HG03095 (cell line): ENCODE measurements at regions not wholly inside any gene's neighbourhood (a gene's known extent, or its start where the extent isn't known, plus 50 kb on each side); places are given as distances from the start of the nearest gene placed in this dataset.

Source experiments
- ATAC-seq: cut with Tn5 transposase; IDR thresholded peaks from one replicate; pipeline ENCODE4 v1.9.1; 2021; ENCODE audit warnings: moderate library complexity; ENCODE audit not compliant: unreplicated experiment

DNA sequence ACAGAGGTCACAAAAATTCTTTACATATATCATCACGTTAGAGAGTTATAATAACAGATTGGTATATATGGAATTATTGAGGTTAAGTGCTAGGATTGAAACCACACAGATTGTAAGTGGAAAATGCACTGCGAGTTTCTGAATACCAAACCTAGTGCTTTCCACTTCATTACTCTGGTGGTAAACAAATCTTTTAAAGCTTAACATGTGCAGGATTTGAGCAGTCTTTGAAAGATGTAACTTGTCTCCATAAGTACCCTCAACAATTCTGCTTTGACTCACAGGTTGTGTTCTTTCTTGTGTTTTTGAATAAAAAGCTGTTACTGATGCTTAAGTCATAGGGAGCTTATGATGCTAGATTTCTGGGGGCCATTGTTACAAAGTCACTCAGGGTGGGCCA is 314.7 kb upstream of the DACH1 start:
- no peak for ATAC-seq

DNA sequence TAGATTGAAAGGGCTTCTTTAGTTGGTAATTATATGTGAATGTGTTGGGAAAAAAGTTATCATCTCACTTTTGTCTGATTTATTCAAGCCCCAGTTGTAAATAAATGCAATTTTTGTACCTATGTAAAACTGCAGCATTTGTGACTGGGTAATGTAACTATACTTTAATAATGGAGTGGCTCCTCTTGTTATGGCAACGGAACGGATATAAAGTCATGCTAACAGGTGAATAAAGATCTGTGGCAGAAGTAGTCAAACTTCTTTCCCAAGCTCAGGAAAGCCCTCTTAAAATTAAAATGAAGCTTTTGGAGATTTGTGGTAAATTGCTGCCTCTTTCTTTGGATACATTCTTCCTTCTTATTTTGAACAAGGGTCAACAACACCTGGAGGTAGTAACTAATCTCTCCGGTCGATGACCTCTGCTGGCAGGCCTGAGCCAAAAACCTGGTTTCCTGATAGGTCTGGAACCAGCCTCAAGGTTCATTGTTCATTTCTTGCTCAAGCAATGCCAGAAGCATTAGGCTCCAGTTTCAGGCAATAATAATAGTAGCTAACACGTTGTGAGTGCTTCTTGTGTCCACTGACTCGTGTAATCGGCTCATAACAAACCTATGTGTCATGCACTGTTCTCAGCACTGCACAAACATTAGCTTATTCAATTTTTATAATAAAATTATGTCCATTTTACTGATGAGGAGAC is 313.4 kb upstream of the DACH1 start:
- no peak for ATAC-seq

DNA sequence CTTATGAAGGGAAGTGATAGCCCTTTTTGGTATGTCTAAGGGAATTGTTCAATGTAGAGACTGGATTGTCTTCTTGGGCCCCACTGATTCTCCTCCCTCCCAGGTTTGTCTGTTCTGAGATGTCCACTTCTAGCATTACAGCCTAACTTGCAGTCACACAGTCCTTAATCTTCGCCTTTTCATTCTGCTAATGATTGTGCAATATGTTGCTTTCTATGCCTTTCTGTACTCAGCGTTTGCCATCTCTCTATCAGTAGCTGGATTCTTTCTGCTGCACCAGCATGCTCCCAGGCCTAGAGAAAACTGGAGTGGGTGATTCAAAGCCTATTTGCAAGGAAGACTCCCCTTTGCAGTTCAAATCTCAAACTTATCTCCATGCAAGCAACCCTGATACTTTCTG is 307.5 kb upstream of the DACH1 start:
- no peak for ATAC-seq

DNA sequence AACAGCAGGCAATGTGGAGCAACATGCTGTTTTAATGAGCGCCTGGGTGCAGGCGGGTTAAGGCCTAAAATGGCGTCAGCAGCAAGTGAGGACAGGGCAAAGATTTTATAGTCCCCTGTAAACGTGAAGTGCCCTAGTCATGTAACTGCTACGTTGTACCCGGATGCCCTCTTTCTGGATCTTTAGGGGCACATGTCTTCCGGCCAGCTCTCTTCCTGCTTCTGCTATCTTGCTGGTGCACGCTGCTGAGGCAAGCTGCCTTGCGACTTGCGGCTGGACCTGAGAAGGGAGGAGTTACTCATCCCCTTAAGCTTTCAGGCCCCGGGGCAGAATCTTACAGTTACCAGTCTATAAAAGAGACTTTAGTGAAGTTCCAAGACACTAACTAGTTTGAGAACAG is 303.6 kb upstream of the DACH1 start:
- ATAC-seq, result no peak

DNA sequence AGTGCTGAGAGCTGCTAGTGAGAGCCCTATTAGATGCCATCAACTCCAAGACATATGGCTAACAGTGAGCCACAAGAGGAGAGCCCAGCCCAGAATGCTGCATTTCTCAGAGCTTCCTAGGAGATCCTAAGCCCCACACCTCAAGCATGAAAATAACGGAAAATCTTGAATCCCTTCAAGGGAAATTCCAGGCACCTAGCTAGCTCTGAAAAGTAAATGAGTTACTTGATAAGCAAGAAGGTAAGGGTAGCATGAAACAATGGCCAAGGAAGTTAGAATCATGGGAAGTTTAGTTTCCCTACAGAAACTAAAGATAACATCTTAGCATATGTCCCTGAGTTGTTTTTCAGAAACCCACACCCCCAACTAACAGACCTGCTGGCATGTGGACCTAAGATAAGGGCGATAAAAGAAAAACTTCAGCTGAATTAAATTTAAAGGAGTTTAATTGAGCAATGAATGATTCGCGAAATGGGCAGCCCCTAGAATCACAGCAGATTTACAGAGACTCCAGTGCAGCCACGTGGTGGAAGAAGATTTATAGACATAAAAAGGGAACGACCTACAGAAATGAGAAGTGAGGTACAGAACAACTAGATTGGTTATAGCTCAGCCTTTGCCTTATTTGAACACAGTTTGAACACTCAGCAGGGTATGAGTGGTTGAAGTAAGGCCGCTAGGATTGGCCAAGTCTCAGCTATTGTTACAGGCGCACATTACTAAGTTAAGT is 301.3 kb upstream of the DACH1 start:
- ATAC-seq, result no peak

DNA sequence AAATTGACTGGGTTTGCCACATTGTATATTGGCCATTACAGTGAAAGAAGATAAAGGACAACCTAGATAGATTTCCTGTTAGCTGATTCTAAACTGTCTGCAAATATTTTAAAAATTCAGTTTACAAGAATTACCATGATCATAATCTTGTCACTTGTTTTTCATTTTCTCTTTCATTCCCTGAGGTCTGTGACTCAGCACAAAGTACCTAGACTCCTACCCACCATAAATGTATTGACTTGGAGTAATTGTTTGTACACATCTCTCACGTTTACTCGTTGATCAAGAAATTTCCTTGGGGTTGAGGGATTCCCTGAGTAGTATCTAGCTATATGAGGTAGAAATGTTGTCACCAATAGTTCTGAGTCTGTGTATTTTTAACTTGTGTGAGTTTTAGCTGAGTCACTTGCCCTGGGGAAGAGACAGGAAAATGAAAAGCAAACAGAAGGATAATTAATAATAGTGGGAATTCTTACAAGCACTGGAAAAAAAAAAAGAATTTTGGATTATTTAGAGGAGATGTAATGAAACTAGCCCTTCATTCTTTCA is 299.2 kb upstream of the DACH1 start:
- no peak for ATAC-seq

DNA sequence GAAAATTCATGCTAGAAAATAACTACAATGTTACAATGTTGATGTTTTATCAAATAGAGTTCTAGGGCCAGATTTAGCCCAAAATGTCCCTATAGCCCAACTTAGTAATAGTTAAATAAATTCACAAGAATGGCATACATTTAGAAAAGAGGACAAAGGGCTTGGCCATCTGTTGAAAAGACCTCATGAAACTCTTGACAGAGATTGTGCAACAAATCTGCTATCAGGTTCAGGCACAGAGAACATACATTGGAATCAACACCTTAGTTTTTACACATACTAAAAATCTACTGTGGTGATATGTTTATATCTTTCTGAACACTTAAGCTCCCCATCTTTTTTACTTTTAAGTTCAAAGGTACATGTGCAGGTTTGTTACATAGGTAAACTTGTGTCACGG is 298.3 kb upstream of the DACH1 start:
- ATAC-seq, result no peak

DNA sequence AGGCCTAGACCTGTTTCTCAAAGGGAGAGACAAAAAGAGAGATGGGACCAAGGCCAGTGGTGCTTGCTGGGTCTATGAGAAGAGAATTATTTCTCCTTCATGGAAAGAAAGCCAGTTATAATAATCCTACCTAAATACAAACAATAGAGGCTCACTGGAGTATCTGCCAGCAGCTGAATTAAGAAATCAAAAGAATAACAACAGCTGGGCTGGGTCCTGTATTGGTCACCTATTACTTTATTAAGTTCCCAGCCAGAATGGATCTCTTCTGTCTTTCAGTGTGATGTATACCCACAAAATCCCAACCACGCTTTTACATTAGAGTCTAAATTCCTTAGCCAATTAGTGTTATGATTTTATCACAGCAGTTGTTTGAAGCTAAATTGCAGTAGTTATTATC is 297.8 kb upstream of the DACH1 start:
- ATAC-seq, result no peak

DNA sequence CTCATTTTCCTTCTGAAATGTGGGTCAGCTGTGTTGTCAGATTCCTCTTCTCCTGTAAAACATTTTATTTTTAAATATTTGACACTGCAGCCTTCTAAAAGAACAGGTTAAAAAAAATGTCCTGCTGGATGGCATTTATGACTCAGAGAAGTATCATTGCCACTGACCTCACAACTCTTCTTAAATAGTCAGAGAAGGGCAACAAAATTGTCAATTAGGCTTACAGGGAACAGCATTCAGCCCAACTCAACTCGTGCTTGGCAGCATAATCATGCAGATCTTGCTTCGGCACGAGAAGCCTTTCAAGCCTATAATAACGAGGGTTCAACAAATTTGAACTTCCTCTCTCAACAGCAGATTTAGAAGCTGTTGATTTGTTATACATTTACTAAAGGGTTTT is 296.7 kb upstream of the DACH1 start:
- ATAC-seq, result no peak

DNA sequence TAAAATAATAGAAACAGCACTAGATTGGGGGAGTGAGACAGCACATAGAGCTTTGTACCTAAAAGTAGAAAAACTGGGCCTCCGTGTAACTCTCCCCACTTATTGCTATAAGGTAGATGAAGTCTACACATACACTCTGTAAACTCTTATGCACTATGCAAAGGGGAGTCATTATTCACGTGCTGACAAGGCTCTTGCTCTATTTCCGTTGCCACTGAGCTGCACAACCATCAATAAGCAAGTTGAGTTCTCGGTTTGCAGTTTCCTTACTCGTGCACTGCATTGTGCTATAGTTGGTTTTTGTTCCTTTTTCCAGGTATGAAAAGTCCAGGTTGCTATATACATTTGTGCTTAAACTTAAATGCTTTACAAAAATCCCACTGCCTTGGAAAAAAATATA is 294.0 kb upstream of the DACH1 start:
- no peak for ATAC-seq

DNA sequence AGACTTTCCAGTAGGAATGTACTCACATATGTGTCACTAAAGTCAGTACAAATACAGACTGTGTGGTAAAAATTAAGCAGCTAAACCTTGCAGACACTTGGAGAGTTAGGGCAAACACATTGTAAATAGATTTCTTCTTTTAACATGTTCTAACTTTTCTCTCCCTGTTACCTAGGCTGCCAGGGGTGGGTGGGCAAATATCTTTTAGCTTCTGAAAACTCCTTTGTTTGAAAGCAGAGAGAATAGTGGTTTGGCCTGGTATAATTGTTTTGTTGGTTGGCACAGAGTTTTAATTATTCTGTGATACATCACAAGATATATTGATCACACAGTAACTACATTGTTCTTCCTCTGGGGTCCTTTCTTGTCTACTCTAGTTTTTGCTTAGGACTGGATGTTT is 289.8 kb upstream of the DACH1 start:
- ATAC-seq, result no peak

DNA sequence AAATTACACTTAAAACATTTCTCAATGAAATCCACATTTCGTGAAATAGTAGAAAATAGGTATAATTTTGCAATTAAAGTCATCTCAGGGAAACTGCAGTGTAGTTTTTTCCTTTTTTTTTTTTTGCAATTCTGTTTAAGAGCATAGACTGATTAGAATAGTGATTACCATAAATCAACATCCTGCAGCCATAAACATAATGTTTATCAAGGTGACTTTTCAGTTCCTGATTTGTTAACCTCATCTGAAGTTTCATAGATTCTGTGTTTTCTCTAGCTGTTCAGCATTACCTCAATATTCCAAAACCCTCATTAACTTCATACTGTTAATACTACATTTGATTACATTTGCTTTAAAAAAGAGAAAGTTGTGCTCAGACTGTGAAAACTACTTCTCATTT is 286.3 kb upstream of the DACH1 start:
- no peak for ATAC-seq

DNA sequence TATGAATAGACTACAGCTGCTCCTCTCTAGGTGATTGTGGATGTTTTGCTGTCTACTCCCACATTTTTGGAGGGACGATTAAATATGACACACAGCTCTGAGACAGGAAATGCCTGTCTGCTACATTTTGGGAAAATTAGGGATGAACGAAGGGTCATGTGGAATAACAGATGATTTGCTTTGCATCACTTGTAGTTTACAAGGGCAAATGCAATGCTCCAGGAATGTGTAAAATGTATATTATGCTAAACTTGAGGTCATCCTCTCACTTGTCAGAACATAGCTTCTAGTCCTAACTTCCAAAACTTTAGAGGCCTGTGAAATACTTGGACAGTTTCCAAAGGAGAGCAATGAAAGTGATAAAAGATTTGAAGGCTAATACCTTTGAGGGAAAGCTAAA is 284.2 kb upstream of the DACH1 start:
- no peak for ATAC-seq

DNA sequence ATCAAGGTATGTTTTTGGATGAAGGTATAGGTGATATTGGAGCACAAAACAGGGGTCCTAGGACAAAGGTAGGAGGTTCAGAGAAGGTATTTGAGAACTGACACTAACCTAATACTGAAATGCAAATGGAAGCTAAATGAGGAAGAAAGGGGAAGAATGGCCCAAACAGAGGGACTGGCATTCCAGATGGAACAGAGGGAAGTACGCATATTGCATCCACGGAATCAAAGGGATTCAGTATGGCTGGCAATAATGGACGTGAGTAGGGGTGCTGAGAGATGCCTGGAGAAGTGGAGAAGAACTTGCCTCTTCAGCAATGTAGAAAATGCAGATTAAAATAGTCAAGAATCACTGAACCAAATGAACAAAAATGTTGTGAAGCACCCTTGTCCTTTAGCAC is 283.5 kb upstream of the DACH1 start:
- no peak for ATAC-seq

DNA sequence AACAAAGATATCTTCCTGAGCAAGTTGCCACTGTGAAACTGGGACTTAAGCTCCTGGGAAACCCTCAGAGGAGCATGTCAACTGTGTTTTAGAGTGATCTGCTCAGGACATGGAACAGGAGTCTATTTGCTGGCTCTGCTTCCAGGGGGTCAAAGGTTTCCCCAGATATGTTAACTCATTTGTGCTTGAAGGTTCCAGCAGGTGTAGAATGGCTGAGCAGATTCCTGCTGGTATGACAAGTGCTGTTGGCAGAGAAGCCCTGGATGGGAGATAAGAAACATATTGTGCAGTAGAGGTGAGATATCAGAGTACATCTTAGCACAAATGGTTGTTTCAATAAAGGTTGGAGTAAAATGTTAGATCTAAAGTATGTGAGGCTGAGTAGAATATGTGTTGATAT is 282.7 kb upstream of the DACH1 start:
- ATAC-seq, result no peak

DNA sequence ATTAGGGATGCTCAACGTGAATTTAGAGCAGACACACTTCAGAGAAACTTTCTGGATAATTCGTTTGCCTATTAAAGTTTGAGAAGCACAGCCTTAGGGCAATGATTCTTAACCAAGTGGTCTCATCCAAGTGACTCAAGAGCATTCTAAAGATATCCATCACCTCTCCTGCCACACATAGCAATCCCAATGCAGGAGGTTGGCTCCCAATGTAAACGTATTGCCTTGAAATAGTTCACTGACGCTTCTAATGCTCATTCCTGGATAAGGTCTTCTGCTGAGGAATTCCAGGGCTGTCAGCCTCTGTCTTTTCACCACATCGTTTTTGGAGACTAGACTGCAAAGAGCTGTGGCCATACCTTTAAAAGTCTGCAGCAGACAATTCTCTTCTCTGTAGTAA is 279.8 kb upstream of the DACH1 start:
- no peak for ATAC-seq

DNA sequence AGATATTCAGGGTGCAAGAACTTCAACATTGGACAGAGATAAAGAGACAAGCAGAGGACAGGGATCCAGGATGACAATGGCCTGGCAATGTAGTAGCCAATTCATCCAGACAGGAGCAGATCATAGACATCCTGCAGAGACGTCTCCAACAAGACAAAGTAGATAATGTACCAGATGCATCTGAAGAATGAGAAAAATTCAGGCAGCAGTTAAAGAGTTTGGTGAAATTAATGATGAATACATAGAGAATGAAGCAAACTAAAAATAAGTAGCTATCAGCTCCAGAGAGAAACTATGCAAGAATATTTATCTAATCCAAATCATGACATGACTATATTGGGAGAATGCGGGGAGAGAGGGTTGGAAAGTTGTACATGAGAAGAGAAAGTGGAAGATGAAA is 278.4 kb upstream of the DACH1 start:
- ATAC-seq, result no peak

DNA sequence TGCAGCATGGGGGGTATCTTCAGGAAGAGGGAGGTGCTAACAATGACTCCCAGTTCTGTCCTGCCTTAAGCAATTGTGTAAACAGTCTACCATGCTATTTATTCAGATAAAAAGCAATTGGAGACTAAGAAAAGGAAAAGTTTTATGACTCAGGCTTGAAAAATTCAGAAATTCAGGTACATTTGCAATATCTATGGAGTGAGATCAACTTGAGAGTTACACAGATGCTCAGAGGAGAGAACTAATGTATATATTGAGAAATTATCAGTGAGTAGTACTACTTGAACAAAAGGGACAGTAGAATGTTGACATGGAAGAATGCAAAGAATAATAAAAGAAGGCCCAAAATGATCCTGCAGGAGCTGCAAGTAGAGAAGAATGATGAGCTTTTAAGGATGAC is 277.6 kb upstream of the DACH1 start:
- no peak for ATAC-seq

DNA sequence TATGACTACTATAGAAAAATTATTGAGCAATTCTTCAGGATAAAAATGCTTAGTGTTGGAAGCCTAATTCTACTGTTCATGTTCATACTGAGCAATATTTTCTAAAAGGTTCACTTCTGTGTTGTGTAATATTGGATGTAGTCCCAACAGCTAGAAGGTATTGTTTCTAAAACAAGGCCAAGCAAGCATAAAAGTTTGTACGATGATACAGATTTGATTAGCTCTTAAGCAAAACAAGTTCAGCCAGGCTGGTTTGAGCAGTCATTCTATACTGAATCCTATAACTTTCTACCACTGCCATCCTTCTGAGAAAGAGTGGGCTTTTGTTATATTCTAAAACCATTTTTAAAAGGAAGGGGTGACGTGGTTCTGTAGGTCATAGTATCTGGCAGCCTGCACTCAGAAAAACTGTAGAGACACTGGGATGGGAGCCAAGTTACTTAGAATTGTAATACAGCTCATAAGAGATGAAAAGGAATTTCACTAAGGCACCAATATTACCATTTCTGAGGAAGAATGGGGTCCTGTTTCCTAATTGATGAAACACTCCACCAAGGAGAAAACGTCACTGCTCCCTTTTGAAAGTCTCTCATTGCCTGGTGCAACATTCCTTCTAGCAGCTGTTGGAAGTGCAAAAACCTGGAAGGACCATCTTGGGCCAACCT is 275.0 kb upstream of the DACH1 start:
- ATAC-seq, result no peak

DNA sequence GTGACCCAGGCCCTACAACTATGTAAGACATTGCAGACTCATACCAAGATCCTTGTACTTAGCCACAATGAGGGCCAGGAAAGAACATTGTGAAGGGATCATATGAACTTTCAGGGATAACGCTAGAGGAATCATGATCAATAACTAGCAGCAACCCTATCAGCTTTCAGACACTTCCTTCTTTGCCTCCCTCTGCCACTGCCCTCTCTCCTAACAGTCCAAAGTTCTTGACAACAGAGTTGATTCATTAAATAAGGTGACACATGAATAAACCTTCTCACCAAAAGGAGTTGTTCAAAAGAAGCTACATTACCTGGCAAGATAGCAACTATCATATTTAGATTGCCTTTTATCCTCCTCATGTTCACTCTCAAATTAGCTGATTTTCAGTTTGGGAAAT is 272.2 kb upstream of the DACH1 start:
- no peak for ATAC-seq

DNA sequence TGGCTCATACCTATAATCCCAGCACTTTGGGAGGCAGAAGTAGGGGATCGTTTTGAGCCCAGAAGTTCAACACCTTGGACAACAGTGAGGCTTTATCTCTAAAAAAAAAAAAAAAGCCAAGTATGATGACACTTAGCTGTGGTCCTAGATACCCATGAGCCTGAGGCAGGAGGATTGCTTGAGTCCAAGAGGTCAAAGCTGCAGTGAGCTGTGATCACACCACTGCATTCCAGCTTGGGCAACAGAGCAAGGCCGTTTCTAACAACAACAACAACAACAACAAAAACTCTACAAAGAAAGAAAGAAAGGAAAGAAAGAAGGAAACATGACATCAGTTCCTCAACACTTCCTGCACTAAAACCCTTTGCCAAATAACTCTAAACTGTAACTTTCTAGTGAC is 265.1 kb upstream of the DACH1 start:
- ATAC-seq, result no peak

DNA sequence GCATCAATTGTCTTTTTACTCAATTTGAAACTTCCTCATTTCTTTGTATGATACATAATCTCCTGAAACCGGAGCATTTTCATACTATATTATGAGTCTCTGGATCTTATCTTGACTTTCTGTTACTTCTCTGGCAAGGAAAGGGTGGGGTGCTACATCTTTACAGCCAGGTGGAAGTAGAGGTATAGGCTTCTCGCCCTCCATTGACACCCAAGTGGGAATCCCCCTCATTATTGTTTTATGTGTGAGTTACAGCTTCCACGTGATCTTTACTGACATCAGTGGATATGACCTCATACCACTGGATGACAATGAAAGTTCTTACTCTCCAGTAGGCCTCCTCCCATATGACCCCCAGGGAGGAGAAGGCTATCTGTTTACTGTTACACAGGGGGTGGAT is 262.1 kb upstream of the DACH1 start:
- ATAC-seq, result no peak
